ENCODE measurements at regions not wholly inside any gene's neighbourhood (a gene's known extent, or its start where the extent isn't known, plus 50 kb on each side); places are given as distances from the start of the nearest gene placed in this dataset.

GRCh38 chr1:96074876-96075577, 646.6 kb upstream of the PTBP2 start:
- TF ChIP-seq, protein P1, sequence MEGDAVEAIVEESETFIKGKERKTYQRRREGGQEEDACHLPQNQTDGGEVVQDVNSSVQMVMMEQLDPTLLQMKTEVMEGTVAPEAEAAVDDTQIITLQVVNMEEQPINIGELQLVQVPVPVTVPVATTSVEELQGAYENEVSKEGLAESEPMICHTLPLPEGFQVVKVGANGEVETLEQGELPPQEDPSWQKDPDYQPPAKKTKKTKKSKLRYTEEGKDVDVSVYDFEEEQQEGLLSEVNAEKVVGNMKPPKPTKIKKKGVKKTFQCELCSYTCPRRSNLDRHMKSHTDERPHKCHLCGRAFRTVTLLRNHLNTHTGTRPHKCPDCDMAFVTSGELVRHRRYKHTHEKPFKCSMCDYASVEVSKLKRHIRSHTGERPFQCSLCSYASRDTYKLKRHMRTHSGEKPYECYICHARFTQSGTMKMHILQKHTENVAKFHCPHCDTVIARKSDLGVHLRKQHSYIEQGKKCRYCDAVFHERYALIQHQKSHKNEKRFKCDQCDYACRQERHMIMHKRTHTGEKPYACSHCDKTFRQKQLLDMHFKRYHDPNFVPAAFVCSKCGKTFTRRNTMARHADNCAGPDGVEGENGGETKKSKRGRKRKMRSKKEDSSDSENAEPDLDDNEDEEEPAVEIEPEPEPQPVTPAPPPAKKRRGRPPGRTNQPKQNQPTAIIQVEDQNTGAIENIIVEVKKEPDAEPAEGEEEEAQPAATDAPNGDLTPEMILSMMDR (conservative IDR thresholded peaks at IDR 0.05; ENCODE audit: low read length) = no peak
- no peak for TF ChIP-seq EZH2phosphoT487 (IDR thresholded peaks at IDR 0.05; ENCODE audit: borderline replicate concordance, low read depth, low read length)

Data from OCI-LY7 (cell line).